Activated CD8-positive, alpha-beta memory T cell treated with anti-CD3 and anti-CD28 coated beads for 24 hours (primary cell): ENCODE measurements at regions not wholly inside any gene's neighbourhood (a gene's known extent, or its start where the extent isn't known, plus 50 kb on each side); places are given as distances from the start of the nearest gene placed in this dataset.

Source experiments
- DNase-seq: peaks from one replicate; pipeline ENCODE4 v3.0.0-alpha.2; 2020

GRCh38 chr10:130807096-130807495 is 504.4 kb downstream of the TCERG1L start:
- peak; percentile 26 for DNase-seq

- peak; percentile 1 for DNase-seq
Measured at GRCh38 chr10:130807721-130808120, 503.8 kb downstream of the TCERG1L start.

- peak; percentile 19 for DNase-seq
Measured at GRCh38 chr10:130808243-130808642, 503.3 kb downstream of the TCERG1L start.

- peak; percentile 28 for DNase-seq
Measured at GRCh38 chr10:130808686-130809085, 502.8 kb downstream of the TCERG1L start.

- DNase-seq, result peak; percentile 35
Measured at GRCh38 chr10:130809181-130809580, 502.3 kb downstream of the TCERG1L start.

- peak; percentile 19 for DNase-seq
Measured at GRCh38 chr10:130809761-130810515, 501.6 kb downstream of the TCERG1L start.

- DNase-seq, result no peak
Measured at GRCh38 chr10:130810856-130811255, 500.7 kb downstream of the TCERG1L start.

GRCh38 chr10:130812381-130813148 is 499.0 kb downstream of the TCERG1L start:
- peak; percentile 7 for DNase-seq

- DNase-seq, result peak; percentile 19
Measured at GRCh38 chr10:130814610-130815009, 496.9 kb downstream of the TCERG1L start.

- DNase-seq, result peak; percentile 33
Measured at GRCh38 chr10:130816116-130816901, 495.2 kb downstream of the TCERG1L start.

- peak; percentile 19 for DNase-seq
Measured at GRCh38 chr10:130817046-130817624, 494.4 kb downstream of the TCERG1L start.

- DNase-seq, result peak; percentile 4
Measured at GRCh38 chr10:130817674-130818073, 493.8 kb downstream of the TCERG1L start.

GRCh38 chr10:130820880-130821482 is 490.5 kb downstream of the TCERG1L start:
- DNase-seq, result peak; percentile 17

GRCh38 chr10:130824230-130825014 is 487.1 kb downstream of the TCERG1L start:
- no peak for DNase-seq

GRCh38 chr10:130833596-130833995 is 477.9 kb downstream of the TCERG1L start:
- DNase-seq, result no peak

GRCh38 chr10:130834170-130834569 is 477.4 kb downstream of the TCERG1L start:
- DNase-seq, result no peak

- DNase-seq, result no peak
Measured at GRCh38 chr10:130834573-130834972, 476.9 kb downstream of the TCERG1L start.

GRCh38 chr10:130835068-130835467 is 476.5 kb downstream of the TCERG1L start:
- no peak for DNase-seq

GRCh38 chr10:130836344-130836743 is 475.2 kb downstream of the TCERG1L start:
- no peak for DNase-seq

GRCh38 chr10:130843051-130843653 is 468.4 kb downstream of the TCERG1L start:
- no peak for DNase-seq

- no peak for DNase-seq
Measured at GRCh38 chr10:130844310-130844709, 467.2 kb downstream of the TCERG1L start.
